ENCODE measurements at regions not wholly inside any gene's neighbourhood (a gene's known extent, or its start where the extent isn't known, plus 50 kb on each side); places are given as distances from the start of the nearest gene placed in this dataset.

GRCh38 chr7:25858525-25859411, 293.2 kb upstream of the NFE2L3 start:
- no peak for DNase-seq (ENCODE audit: low read depth)
- H3K4me3 ChIP-seq (replicated peaks; ENCODE audit: low read depth, low read length) = no peak overlapping the region
- no peak for TF ChIP-seq CTCF (IDR thresholded peaks at IDR 0.05; ENCODE audit: low read length, missing control alignments)

GRCh38 chr7:25859412-25860274, 292.4 kb upstream of the NFE2L3 start:
- H3K4me3 ChIP-seq (replicated peaks; ENCODE audit: low read depth, low read length) = no peak overlapping the region
- DNase-seq (ENCODE audit: low read depth) = no peak
- no peak for TF ChIP-seq CTCF (IDR thresholded peaks at IDR 0.05; ENCODE audit: low read length, missing control alignments)

- TF ChIP-seq CTCF (IDR thresholded peaks at IDR 0.05; ENCODE audit: low read length, missing control alignments) = no peak
- no peak overlapping the region for H3K4me3 ChIP-seq (replicated peaks; ENCODE audit: low read depth, low read length)
- no peak for DNase-seq (ENCODE audit: low read depth)
These were observed 291.5 kb upstream of the NFE2L3 start for GRCh38 chr7:25860275-25861163.

GRCh38 chr7:25861164-25861496, 290.9 kb upstream of the NFE2L3 start:
- no peak for DNase-seq (ENCODE audit: low read depth)
- TF ChIP-seq CTCF (IDR thresholded peaks at IDR 0.05; ENCODE audit: low read length, missing control alignments) = no peak
- no peak overlapping the region for H3K4me3 ChIP-seq (replicated peaks; ENCODE audit: low read depth, low read length)

GRCh38 chr7:25861601-25862260, 290.3 kb upstream of the NFE2L3 start:
- TF ChIP-seq CTCF (IDR thresholded peaks at IDR 0.05; ENCODE audit: low read length, missing control alignments) = no peak
- DNase-seq (ENCODE audit: low read depth) = no peak
- peak overlapping the region; percentile 9 for H3K4me3 ChIP-seq (replicated peaks; ENCODE audit: low read depth, low read length)
